HG03108 (cell line): ENCODE measurements at regions not wholly inside any gene's neighbourhood (a gene's known extent, or its start where the extent isn't known, plus 50 kb on each side); places are given as distances from the start of the nearest gene placed in this dataset.
"Not testable (repeated sequence)": the region's sequence is repeated elsewhere in the genome, so short reads cannot be mapped to it uniquely, and the experiment has no call there.

Experiments used
- ATAC-seq: cut with Tn5 transposase; IDR thresholded peaks from one replicate; pipeline ENCODE4 v1.9.1; 2021; ENCODE audit warnings: moderate library complexity; ENCODE audit not compliant: unreplicated experiment

GRCh38 chr17:14451729-14452191 is 150.9 kb downstream of the HS3ST3B1 start:
- ATAC-seq, result no peak

GRCh38 chr17:14448818-14449217 is 147.9 kb downstream of the HS3ST3B1 start:
- ATAC-seq, result no peak

- ATAC-seq, result no peak
Observed at GRCh38 chr17:14446825-14447224, 145.9 kb downstream of the HS3ST3B1 start.

GRCh38 chr17:14444915-14445314 is 144.0 kb downstream of the HS3ST3B1 start:
- no peak for ATAC-seq

- no peak for ATAC-seq
Observed at GRCh38 chr17:14442798-14443528, 142.1 kb downstream of the HS3ST3B1 start.

GRCh38 chr17:14437176-14437575 is 136.3 kb downstream of the HS3ST3B1 start:
- ATAC-seq, result no peak

GRCh38 chr17:14436266-14436665 is 135.4 kb downstream of the HS3ST3B1 start:
- ATAC-seq, result no peak

- ATAC-seq, result peak; percentile 56
Observed at GRCh38 chr17:14434506-14434905, 133.6 kb downstream of the HS3ST3B1 start.

- no peak for ATAC-seq
Observed at GRCh38 chr17:14432079-14432478, 131.2 kb downstream of the HS3ST3B1 start.

GRCh38 chr17:14429084-14429483 is 128.2 kb downstream of the HS3ST3B1 start:
- ATAC-seq, result no peak

GRCh38 chr17:14428648-14429029 is 127.8 kb downstream of the HS3ST3B1 start:
- ATAC-seq, result no peak

- peak; percentile 82 for ATAC-seq
Observed at GRCh38 chr17:14427900-14428647, 127.2 kb downstream of the HS3ST3B1 start.

GRCh38 chr17:14423156-14423555 is 122.3 kb downstream of the HS3ST3B1 start:
- ATAC-seq, result not testable (repeated sequence)

GRCh38 chr17:14417336-14417735 is 116.5 kb downstream of the HS3ST3B1 start:
- ATAC-seq, result no peak

GRCh38 chr17:14409292-14409691 is 108.4 kb downstream of the HS3ST3B1 start:
- no peak for ATAC-seq

- no peak for ATAC-seq
Observed at GRCh38 chr17:14407541-14407940, 106.7 kb downstream of the HS3ST3B1 start.

- no peak for ATAC-seq
Observed at GRCh38 chr17:14405189-14405588, 104.3 kb downstream of the HS3ST3B1 start.
